Fibroblast of lung (primary cell): ENCODE measurements at regions not wholly inside any gene's neighbourhood (a gene's known extent, or its start where the extent isn't known, plus 50 kb on each side); places are given as distances from the start of the nearest gene placed in this dataset.

Experiments
- DNase-seq, 2 donors: peaks; one replicate each; pipeline versions ENCODE4 v3.0.0 to v3.0.0-alpha.2; 2010; ENCODE audit warnings: low read depth in 2 of 2
- H2AFZ ChIP-seq: 2 replicates; pipeline ENCODE4 v1.5.1; 2012; ENCODE audit warnings: low read length, control low read depth, inconsistent platforms
- H3K27ac ChIP-seq: 2 replicates; pipeline ENCODE4 v1.5.1; 2011; ENCODE audit warnings: low read length, control low read depth; ENCODE audit not compliant: insufficient read depth
- H3K27me3 ChIP-seq: 2 replicates; pipeline ENCODE4 v1.5.1; 2011; ENCODE audit warnings: mild to moderate bottlenecking, low read length; ENCODE audit not compliant: control insufficient read depth, insufficient read depth
- H3K36me3 ChIP-seq: 2 replicates; pipeline ENCODE4 v1.5.1; 2011; ENCODE audit warnings: low read length; ENCODE audit not compliant: control insufficient read depth, insufficient read depth
- H3K4me1 ChIP-seq: 2 replicates; pipeline ENCODE4 v1.5.1; 2011; ENCODE audit warnings: low read length; ENCODE audit not compliant: control insufficient read depth, insufficient read depth; ENCODE audit errors: extremely low read depth
- H3K4me2 ChIP-seq: 2 replicates; pipeline ENCODE4 v1.5.1; 2011; ENCODE audit warnings: low read length, control low read depth; ENCODE audit not compliant: insufficient read depth; ENCODE audit errors: extremely low read depth
- H3K4me3 ChIP-seq, 4 experiments: fragments of 200-600 bp in 1 of 4; sonication (generic) in 1 of 4; replicated peaks in 1 of 4; 2 replicates each; pipeline ENCODE4 v1.5.1; 2011 to 2016; ENCODE audit warnings: low read length in 4 of 4, low read depth in 3 of 4, mild to moderate bottlenecking in 3 of 4, control low read depth in 2 of 4, inconsistent platforms in 1 of 4, mixed read lengths in 1 of 4; ENCODE audit not compliant: insufficient read depth in 1 of 4; ENCODE audit errors: control extremely low read depth in 1 of 4
- H3K79me2 ChIP-seq: 2 replicates; pipeline ENCODE4 v1.5.1; 2012; ENCODE audit warnings: mild to moderate bottlenecking, low read length, inconsistent platforms; ENCODE audit not compliant: control insufficient read depth, insufficient read depth
- H3K9ac ChIP-seq: 2 replicates; pipeline ENCODE4 v1.5.1; 2011; ENCODE audit warnings: mild to moderate bottlenecking, low read length, control low read depth; ENCODE audit not compliant: insufficient read depth
- H3K9me3 ChIP-seq: 2 replicates; pipeline ENCODE4 v1.5.1; 2012; ENCODE audit warnings: low read depth, low read length; ENCODE audit not compliant: control insufficient read depth, insufficient read depth
- H4K20me1 ChIP-seq: 2 replicates; pipeline ENCODE4 v1.5.1; 2011; ENCODE audit warnings: low read length; ENCODE audit not compliant: control insufficient read depth, insufficient read depth; ENCODE audit errors: extremely low read depth
- EZH2 ChIP-seq: IDR thresholded peaks from 2 replicates; pipeline ENCODE4 v1.5.1; 2012; ENCODE audit warnings: low read length, control low read depth, mild to moderate bottlenecking; ENCODE audit errors: missing control alignments
- TF ChIP-seq, protein P1 (sequence below), 2 donors: IDR thresholded peaks in 1 of 2; conservative IDR thresholded peaks in 1 of 2; 1 replicate in 1 of 2; 2 replicates in 1 of 2; pipeline ENCODE4 v1.5.1; 2011 to 2012; ENCODE audit warnings: low read length in 2 of 2, control low read depth in 1 of 2, inconsistent platforms in 1 of 2, low read depth in 1 of 2, mild to moderate bottlenecking in 1 of 2

DNA sequence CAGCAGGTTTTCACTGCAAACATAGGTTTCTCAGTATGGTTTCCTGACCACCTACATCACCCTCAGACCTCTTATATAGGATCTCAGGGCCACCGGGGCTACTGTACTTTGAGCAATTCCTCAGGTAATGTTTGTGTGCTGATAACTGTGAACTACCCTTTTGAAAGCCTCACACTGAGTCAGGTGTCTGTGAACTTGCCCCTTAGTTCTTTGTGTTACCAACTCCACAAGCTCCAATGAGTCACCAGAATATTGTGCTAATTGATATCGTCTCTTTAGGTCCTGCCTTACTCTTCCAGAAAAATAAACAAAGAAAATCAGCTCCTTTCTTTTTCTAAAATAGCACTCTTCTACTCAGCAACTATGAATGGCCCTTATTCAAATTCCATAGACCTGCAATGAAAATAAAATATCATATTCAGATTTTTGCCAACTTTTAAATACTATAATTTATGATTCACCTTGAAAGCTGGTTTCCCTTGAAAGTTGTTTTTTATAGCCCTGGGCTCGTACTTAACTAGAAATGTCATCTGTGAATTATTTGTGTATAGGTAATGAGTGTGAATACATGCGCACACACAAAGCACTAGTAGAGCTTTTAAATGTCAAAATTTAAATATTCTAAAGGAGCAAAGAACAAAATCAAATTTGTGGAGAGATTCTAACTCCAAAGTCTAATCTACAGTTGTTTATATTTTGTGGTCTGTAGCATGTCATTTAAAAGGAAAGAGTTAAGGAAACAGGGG lies 88.1 kb upstream of the WARS2 start:
- H3K9ac ChIP-seq, result no peak overlapping the region
- H2AFZ ChIP-seq, result no peak overlapping the region
- H3K79me2 ChIP-seq, result no peaks in the 10 kb centered on the region
- H3K4me1 ChIP-seq, result no peaks in the 10 kb centered on the region
- H3K27me3 ChIP-seq, result no peaks in the 10 kb centered on the region
- TF ChIP-seq EZH2, result no peak
- TF ChIP-seq, protein P1, sequence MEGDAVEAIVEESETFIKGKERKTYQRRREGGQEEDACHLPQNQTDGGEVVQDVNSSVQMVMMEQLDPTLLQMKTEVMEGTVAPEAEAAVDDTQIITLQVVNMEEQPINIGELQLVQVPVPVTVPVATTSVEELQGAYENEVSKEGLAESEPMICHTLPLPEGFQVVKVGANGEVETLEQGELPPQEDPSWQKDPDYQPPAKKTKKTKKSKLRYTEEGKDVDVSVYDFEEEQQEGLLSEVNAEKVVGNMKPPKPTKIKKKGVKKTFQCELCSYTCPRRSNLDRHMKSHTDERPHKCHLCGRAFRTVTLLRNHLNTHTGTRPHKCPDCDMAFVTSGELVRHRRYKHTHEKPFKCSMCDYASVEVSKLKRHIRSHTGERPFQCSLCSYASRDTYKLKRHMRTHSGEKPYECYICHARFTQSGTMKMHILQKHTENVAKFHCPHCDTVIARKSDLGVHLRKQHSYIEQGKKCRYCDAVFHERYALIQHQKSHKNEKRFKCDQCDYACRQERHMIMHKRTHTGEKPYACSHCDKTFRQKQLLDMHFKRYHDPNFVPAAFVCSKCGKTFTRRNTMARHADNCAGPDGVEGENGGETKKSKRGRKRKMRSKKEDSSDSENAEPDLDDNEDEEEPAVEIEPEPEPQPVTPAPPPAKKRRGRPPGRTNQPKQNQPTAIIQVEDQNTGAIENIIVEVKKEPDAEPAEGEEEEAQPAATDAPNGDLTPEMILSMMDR (conservative IDR thresholded peaks at IDR 0.05 in 1 of 2, IDR thresholded peaks at IDR 0.05 in 1 of 2; ENCODE audit: low read depth in 1 of 2, low read length in 2 of 2), result no peak
- no peaks in the 10 kb centered on the region for H3K36me3 ChIP-seq
- DNase-seq, result peak in 1 of 2 donors; percentile 15
- no peak overlapping the region for H3K4me2 ChIP-seq
- no peak overlapping the region for H3K27ac ChIP-seq
- no peak overlapping the region for H3K4me3 ChIP-seq
- no peaks in the 10 kb centered on the region for H4K20me1 ChIP-seq
- no peaks in the 10 kb centered on the region for H3K9me3 ChIP-seq

DNA sequence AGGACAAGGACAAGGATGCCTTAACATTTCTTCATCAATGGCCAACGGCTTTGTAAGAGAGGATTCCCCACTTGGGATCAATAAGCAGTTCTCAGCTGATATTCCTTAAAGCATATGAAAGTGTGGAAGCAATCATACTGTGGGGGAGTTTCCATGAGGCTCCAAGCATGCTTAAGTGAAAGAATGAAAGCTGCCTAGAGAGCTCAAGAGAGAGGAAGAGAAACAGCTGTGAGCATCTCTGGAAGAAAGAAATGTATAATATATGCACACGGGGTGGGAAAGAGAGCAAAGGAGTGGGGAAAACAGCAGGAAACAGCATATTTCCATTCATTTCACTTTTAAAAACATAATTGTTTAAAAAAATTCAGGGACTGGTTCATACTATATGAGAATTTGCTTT lies 94.7 kb upstream of the WARS2 start:
- no peak for DNase-seq
- H3K27me3 ChIP-seq, result no peaks in the 10 kb centered on the region
- no peaks in the 10 kb centered on the region for H4K20me1 ChIP-seq
- TF ChIP-seq, protein P1 (conservative IDR thresholded peaks at IDR 0.05 in 1 of 2, IDR thresholded peaks at IDR 0.05 in 1 of 2; ENCODE audit: low read depth in 1 of 2, low read length in 2 of 2), result no peak
- TF ChIP-seq EZH2, result no peak
- H3K4me3 ChIP-seq, result no peak overlapping the region
- H3K4me2 ChIP-seq, result no peak overlapping the region
- H3K9ac ChIP-seq, result no peak overlapping the region
- no peak overlapping the region for H3K27ac ChIP-seq
- no peaks in the 10 kb centered on the region for H3K9me3 ChIP-seq
- no peaks in the 10 kb centered on the region for H3K36me3 ChIP-seq
- no peaks in the 10 kb centered on the region for H3K4me1 ChIP-seq
- no peaks in the 10 kb centered on the region for H3K79me2 ChIP-seq
- H2AFZ ChIP-seq, result no peak overlapping the region

DNA sequence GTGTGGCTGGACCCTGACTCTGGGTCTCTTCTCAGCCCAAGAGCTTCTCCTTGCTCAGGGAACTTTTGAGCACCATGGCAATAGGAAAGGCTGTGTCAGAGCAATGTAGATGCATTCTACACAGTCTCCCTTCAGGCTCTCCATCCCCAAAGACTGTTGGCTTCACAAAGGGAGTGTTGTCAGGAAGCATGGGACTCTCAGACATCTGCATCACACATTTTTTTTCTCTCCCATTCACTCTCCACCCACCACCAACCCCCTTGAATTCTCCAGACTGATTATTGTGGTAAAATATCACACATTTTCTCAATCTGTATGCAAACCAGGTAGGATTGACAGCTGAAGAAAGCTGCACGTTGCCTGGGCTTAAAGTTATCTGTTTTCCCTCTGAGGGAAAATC lies 105.4 kb upstream of the WARS2 start:
- H3K4me3 ChIP-seq, result no peak overlapping the region
- H3K27me3 ChIP-seq, result no peaks in the 10 kb centered on the region
- H3K9ac ChIP-seq, result no peak overlapping the region
- TF ChIP-seq, protein P1 (conservative IDR thresholded peaks at IDR 0.05 in 1 of 2, IDR thresholded peaks at IDR 0.05 in 1 of 2; ENCODE audit: low read depth in 1 of 2, low read length in 2 of 2), result no peak
- no peak for TF ChIP-seq EZH2
- H3K9me3 ChIP-seq, result no peaks in the 10 kb centered on the region
- H3K4me1 ChIP-seq, result no peaks in the 10 kb centered on the region
- no peaks in the 10 kb centered on the region for H4K20me1 ChIP-seq
- no peaks in the 10 kb centered on the region for H3K36me3 ChIP-seq
- no peaks in the 10 kb centered on the region for H3K79me2 ChIP-seq
- no peak overlapping the region for H2AFZ ChIP-seq
- H3K4me2 ChIP-seq, result no peak overlapping the region
- H3K27ac ChIP-seq, result no peak overlapping the region
- DNase-seq, result no peak
